Hindlimb muscle (tissue), 1 donor: ENCODE measurements at regions not wholly inside any gene's neighbourhood (a gene's known extent, or its start where the extent isn't known, plus 50 kb on each side); places are given as distances from the start of the nearest gene placed in this dataset.

Experiments used
- DNase-seq: peaks from one replicate; pipeline ENCODE4 v3.0.0-alpha.2; 2013

GRCh38 chr12:123077298-123078119 is 73.4 kb downstream of the PITPNM2 start:
- DNase-seq, result no peak

GRCh38 chr12:123076604-123077297 is 74.1 kb downstream of the PITPNM2 start:
- DNase-seq, result no peak

GRCh38 chr12:123075646-123076171 is 75.2 kb downstream of the PITPNM2 start:
- DNase-seq, result no peak

GRCh38 chr12:123075087-123075645 is 75.7 kb downstream of the PITPNM2 start:
- DNase-seq, result no peak

- no peak for DNase-seq
These were observed 76.7 kb downstream of the PITPNM2 start for GRCh38 chr12:123073962-123074801.

- DNase-seq, result no peak
These were observed 77.6 kb downstream of the PITPNM2 start for GRCh38 chr12:123073292-123073691.

GRCh38 chr12:123071857-123072256 is 79.0 kb downstream of the PITPNM2 start:
- DNase-seq, result no peak

- peak; percentile 73 for DNase-seq
These were observed 79.6 kb downstream of the PITPNM2 start for GRCh38 chr12:123071099-123071800.

- no peak for DNase-seq
These were observed 80.4 kb downstream of the PITPNM2 start for GRCh38 chr12:123070267-123071081.

- no peak for DNase-seq
These were observed 81.2 kb downstream of the PITPNM2 start for GRCh38 chr12:123069436-123070266.

GRCh38 chr12:123067654-123068053 is 83.2 kb downstream of the PITPNM2 start:
- DNase-seq, result no peak

- DNase-seq, result no peak
These were observed 84.5 kb downstream of the PITPNM2 start for GRCh38 chr12:123066384-123066710.

- DNase-seq, result no peak
These were observed 85.1 kb downstream of the PITPNM2 start for GRCh38 chr12:123065676-123066383.

- DNase-seq, result no peak
These were observed 84.6 kb downstream of the ARL6IP4 start for GRCh38 chr12:123064885-123065619.

GRCh38 chr12:123064366-123064765 is 83.9 kb downstream of the ARL6IP4 start:
- DNase-seq, result no peak

- DNase-seq, result no peak
These were observed 83.1 kb downstream of the ARL6IP4 start for GRCh38 chr12:123063535-123063934.

- DNase-seq, result no peak
These were observed 82.4 kb downstream of the ARL6IP4 start for GRCh38 chr12:123062681-123063486.
